PC-3 (cell line): ENCODE measurements at regions not wholly inside any gene's neighbourhood (a gene's known extent, or its start where the extent isn't known, plus 50 kb on each side); places are given as distances from the start of the nearest gene placed in this dataset.

Experiments
- ATAC-seq: fragments of 200-7000 bp; cut with Tn5 transposase; 2 replicates; pipeline ENCODE4 v1.9.1; 2020; ENCODE audit warnings: mild to moderate bottlenecking, moderate library complexity
- BruUV-seq: library from RNA; stranded (reverse); fragments of 400-500 nt; replicated peaks from 2 replicates; lab custom pipeline; 2021; lab: Mats Ljungman, UMichigan
- CTCF ChIA-PET: fragments of 300-600 bp; sonication (Branson Sonifier 250); formaldehyde crosslinking; loops from one replicate; lab custom pipeline; 2022; ENCODE audit warnings: antibody characterized with exemption; lab: Charles Lee
- POLR2A ChIA-PET: fragments of 300-600 bp; sonication (Branson Sonifier 250); formaldehyde crosslinking; loops from one replicate; lab custom pipeline; 2022; ENCODE audit warnings: antibody characterized with exemption; ENCODE audit not compliant: unreplicated experiment; lab: Charles Lee
- DNase-seq: peaks from one replicate; pipeline ENCODE4 v3.0.0-alpha.2; 2015
- H2AFZ ChIP-seq: fragments of 300-600 bp; sonication (generic); 2 replicates; pipeline ENCODE4 v1.6.0; 2016; ENCODE audit warnings: antibody characterized with exemption, low read length
- H3F3A ChIP-seq: fragments of 300-600 bp; sonication (generic); one replicate; pipeline ENCODE4 v1.6.0; 2017; ENCODE audit warnings: antibody characterized with exemption, low read length, control low read depth, mild to moderate bottlenecking; ENCODE audit not compliant: unreplicated experiment
- H3K27ac ChIP-seq: fragments of 300-600 bp; sonication (generic); 2 replicates; pipeline ENCODE4 v1.5.1; 2016; ENCODE audit warnings: mild to moderate bottlenecking, low read length
- H3K27me3 ChIP-seq: fragments of 300-600 bp; sonication (generic); 2 replicates; pipeline ENCODE4 v1.6.1; 2016; ENCODE audit warnings: low read length, mixed read lengths
- H3K36me3 ChIP-seq: fragments of 300-600 bp; sonication (generic); 2 replicates; pipeline ENCODE4 v1.6.1; 2016; ENCODE audit warnings: low read depth, mixed run types, low read length, mixed read lengths
- H3K4me1 ChIP-seq: fragments of 300-600 bp; sonication (generic); 2 replicates; pipeline ENCODE4 v1.5.1; 2016; ENCODE audit warnings: low read length; ENCODE audit not compliant: insufficient read depth
- H3K4me2 ChIP-seq: fragments of 300-600 bp; sonication (generic); 2 replicates; pipeline ENCODE4 v1.6.0; 2016; ENCODE audit warnings: low read length
- H3K4me3 ChIP-seq: fragments of 300-600 bp; sonication (generic); 2 replicates; pipeline ENCODE4 v1.5.1; 2016; ENCODE audit warnings: mild to moderate bottlenecking, low read length, mixed read lengths
- H3K79me2 ChIP-seq: fragments of 300-600 bp; sonication (generic); 2 replicates; pipeline ENCODE4 v1.6.1; 2017; ENCODE audit warnings: low read length, mixed read lengths
- H3K9ac ChIP-seq: fragments of 300-600 bp; sonication (generic); 2 replicates; pipeline ENCODE4 v1.6.0; 2016; ENCODE audit warnings: mild to moderate bottlenecking, low read length
- H3K9me2 ChIP-seq: fragments of 300-600 bp; sonication (generic); replicated peaks from 2 replicates; pipeline ENCODE4 v1.6.1; 2016; ENCODE audit warnings: mixed run types, low read length, mixed read lengths
- H3K9me3 ChIP-seq: fragments of 300-600 bp; sonication (generic); 2 replicates; pipeline ENCODE4 v1.6.1; 2016; ENCODE audit warnings: low read length, mixed read lengths
- H4K20me1 ChIP-seq: fragments of 300-600 bp; sonication (generic); 2 replicates; pipeline ENCODE4 v1.6.1; 2016; ENCODE audit warnings: low read length, mixed read lengths
- EZH2 ChIP-seq: fragments of 300-600 bp; sonication (generic); IDR thresholded peaks from one replicate; pipeline ENCODE4 v1.6.1; 2017; ENCODE audit warnings: antibody characterized with exemption, mild to moderate bottlenecking, low read length; ENCODE audit not compliant: unreplicated experiment
- EZH2phosphoT487 ChIP-seq: fragments of 300-600 bp; sonication (generic); IDR thresholded peaks from 2 replicates; pipeline ENCODE4 v1.6.1; 2018; ENCODE audit warnings: mild to moderate bottlenecking, antibody characterized with exemption, low read length, borderline replicate concordance
- intact Hi-C: fragments of 100-400 bp; cut with micrococcal nuclease; formaldehyde crosslinking; loops from 2 replicates; pipeline ENCODE4 v1.9.0; 2023
- TF ChIP-seq, protein P1 (sequence below): fragments of 300-600 bp; sonication (generic); conservative IDR thresholded peaks from 2 replicates; pipeline ENCODE4 v1.5.1; 2017; ENCODE audit warnings: antibody characterized with exemption, low read depth, mild to moderate bottlenecking, low read length

DNA sequence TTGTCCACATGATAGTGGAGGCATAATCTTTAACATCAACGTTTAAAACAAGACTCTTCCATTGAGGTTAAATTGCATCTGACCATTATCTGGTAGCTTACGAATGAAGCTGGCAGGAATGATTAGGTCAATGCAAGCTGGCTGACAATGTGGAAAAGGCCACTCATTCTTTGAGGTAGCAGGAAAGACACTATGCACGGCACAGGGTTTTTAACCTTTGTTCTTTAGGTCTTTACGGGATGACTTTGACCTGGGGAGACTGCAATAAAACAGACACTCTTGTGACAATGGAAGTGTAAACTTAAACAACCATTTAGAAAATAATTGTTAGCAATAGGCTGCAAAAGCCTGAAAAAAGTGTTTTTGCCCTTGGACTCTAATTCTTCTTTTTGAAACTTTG, 193.8 kb upstream of the FOXD3 start:
- Histone ChIP-seq H4K20me1 (0 out of 2 replicates have a peak, but pooled peaks cover 3% of the 10 kb centered on the region), H2AFZ (no peak overlapping the region), H3K4me1 (no peaks in the 10 kb centered on the region), H3K27ac (no peak overlapping the region), H3K9me3 (no peaks in the 10 kb centered on the region), H3F3A (no peaks in the 10 kb centered on the region), H3K36me3 (no peaks in the 10 kb centered on the region), H3K9me2 (no peaks in the 10 kb centered on the region), H3K9ac (no peak overlapping the region), H3K4me3 (no peak overlapping the region), H3K27me3 (peaks cover 81% of the 10 kb centered on the region), H3K79me2 (no peaks in the 10 kb centered on the region), H3K4me2 (no peak overlapping the region)
- DNase-seq (no peak), ATAC-seq (no peak)
- no peak for TF ChIP-seq EZH2phosphoT487
- TF ChIP-seq, protein P1, sequence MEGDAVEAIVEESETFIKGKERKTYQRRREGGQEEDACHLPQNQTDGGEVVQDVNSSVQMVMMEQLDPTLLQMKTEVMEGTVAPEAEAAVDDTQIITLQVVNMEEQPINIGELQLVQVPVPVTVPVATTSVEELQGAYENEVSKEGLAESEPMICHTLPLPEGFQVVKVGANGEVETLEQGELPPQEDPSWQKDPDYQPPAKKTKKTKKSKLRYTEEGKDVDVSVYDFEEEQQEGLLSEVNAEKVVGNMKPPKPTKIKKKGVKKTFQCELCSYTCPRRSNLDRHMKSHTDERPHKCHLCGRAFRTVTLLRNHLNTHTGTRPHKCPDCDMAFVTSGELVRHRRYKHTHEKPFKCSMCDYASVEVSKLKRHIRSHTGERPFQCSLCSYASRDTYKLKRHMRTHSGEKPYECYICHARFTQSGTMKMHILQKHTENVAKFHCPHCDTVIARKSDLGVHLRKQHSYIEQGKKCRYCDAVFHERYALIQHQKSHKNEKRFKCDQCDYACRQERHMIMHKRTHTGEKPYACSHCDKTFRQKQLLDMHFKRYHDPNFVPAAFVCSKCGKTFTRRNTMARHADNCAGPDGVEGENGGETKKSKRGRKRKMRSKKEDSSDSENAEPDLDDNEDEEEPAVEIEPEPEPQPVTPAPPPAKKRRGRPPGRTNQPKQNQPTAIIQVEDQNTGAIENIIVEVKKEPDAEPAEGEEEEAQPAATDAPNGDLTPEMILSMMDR, result no peak
- no TSS peak for BruUV-seq
- intact Hi-C loops, result no loop called here
- ChIA-PET POLR2A (no interaction called here), CTCF (no interaction called here)

DNA sequence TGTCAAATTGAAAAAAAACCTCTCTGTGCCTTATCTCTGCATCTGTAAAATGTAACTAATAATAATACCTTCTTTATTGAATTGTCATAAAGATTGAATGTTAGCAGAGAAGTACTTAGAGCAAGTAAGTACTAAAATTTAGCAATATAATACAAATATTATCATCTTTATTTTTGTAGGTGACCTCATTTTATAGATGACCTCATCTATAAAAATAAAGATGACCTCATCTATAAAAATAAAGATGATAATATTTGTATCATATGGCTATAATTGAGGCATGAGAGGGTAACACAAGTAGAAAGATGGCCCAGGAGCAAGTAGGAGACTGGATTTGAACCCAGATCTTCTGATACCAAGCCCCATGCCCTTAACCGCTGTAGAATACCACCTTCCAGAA, 193.2 kb upstream of the FOXD3 start:
- intact Hi-C loops, result no loop called here
- H3K4me2 ChIP-seq, result no peak overlapping the region
- no peak overlapping the region for H3K27ac ChIP-seq
- H3K9me3 ChIP-seq, result no peaks in the 10 kb centered on the region
- TF ChIP-seq EZH2 (no peak), EZH2phosphoT487 (no peak)
- TF ChIP-seq, protein P1, result no peak
- ChIA-PET POLR2A (no interaction called here), CTCF (no interaction called here)
- no peak for DNase-seq
- no peak overlapping the region for H3K4me3 ChIP-seq
- no peak overlapping the region for H3K9ac ChIP-seq
- no peak overlapping the region for H2AFZ ChIP-seq
- no peaks in the 10 kb centered on the region for H3K79me2 ChIP-seq
- H3K36me3 ChIP-seq, result no peaks in the 10 kb centered on the region
- ATAC-seq, result no peak
- no TSS peak for BruUV-seq
- H3F3A ChIP-seq, result no peaks in the 10 kb centered on the region
- peaks cover 79% of the 10 kb centered on the region for H3K27me3 ChIP-seq
- H4K20me1 ChIP-seq, result 0 out of 2 replicates have a peak, but pooled peaks cover 3% of the 10 kb centered on the region
- H3K4me1 ChIP-seq, result no peaks in the 10 kb centered on the region
- H3K9me2 ChIP-seq, result no peaks in the 10 kb centered on the region

DNA sequence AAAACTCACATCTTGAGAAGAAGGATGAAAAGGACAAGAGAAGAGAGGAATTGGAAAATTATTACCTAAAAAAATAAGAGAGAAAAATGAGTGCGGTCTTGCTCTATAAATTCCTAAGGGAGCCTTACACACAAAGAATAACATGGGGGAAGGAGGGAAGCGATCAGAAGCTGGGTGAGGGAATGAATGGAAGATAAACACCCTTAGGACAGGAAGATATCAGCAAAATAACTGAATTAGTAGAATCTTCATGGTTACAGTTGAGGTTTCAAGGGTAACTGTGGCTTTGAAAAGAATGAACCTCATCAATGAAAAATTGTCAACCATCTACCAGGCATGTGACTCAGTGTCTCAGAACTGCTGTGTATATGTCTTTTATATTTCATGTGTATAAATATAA, 192.5 kb upstream of the FOXD3 start:
- no peaks in the 10 kb centered on the region for H3K79me2 ChIP-seq
- ChIA-PET POLR2A (no interaction called here), CTCF (interaction anchor here (0.6 kb wide), 1 partner anchor 312 kb away, joined by 3 read pairs; no protein-coding TSS in a partner anchor)
- H3K36me3 ChIP-seq, result no peaks in the 10 kb centered on the region
- no TSS peak for BruUV-seq
- no peak overlapping the region for H3K9ac ChIP-seq
- no peaks in the 10 kb centered on the region for H3K9me3 ChIP-seq
- ATAC-seq (no peak), DNase-seq (no peak)
- no peaks in the 10 kb centered on the region for H3K9me2 ChIP-seq
- 0 out of 2 replicates have a peak, but pooled peaks cover 3% of the 10 kb centered on the region for H4K20me1 ChIP-seq
- H2AFZ ChIP-seq, result no peak overlapping the region
- intact Hi-C loops, result no loop called here
- H3K27me3 ChIP-seq, result peaks cover 79% of the 10 kb centered on the region
- H3K4me3 ChIP-seq, result no peak overlapping the region
- no peak overlapping the region for H3K27ac ChIP-seq
- no peaks in the 10 kb centered on the region for H3F3A ChIP-seq
- H3K4me2 ChIP-seq, result no peak overlapping the region
- H3K4me1 ChIP-seq, result no peaks in the 10 kb centered on the region
- TF ChIP-seq, protein P1, result no peak
- TF ChIP-seq EZH2phosphoT487, result no peak
- TF ChIP-seq EZH2, result no peak
